Mucosa of descending colon (tissue), 3 donors: ENCODE measurements at regions not wholly inside any gene's neighbourhood (a gene's known extent, or its start where the extent isn't known, plus 50 kb on each side); places are given as distances from the start of the nearest gene placed in this dataset.

Experiments
- ATAC-seq: fragments of 200-7000 bp; cut with Tn5 transposase; one replicate; pipeline ENCODE4 v1.9.1; 2020; ENCODE audit warnings: mild to moderate bottlenecking, moderate library complexity
- DNase-seq, 3 donors: peaks; one replicate each; pipeline ENCODE4 v3.0.0-alpha.2; 2020
- H3K36me3 ChIP-seq: fragments of 200-600 bp; one replicate; pipeline ENCODE4 v1.8.0; 2021; ENCODE audit warnings: low read depth, mild to moderate bottlenecking
- H3K4me1 ChIP-seq: fragments of 200-600 bp; one replicate; pipeline ENCODE4 v1.8.0; 2021; ENCODE audit warnings: low read depth, mild to moderate bottlenecking
- H3K4me3 ChIP-seq: fragments of 200-600 bp; one replicate; pipeline ENCODE4 v1.8.0; 2021; ENCODE audit warnings: mild to moderate bottlenecking
- H3K9me3 ChIP-seq: fragments of 200-600 bp; one replicate; pipeline ENCODE4 v1.8.0; 2021; ENCODE audit warnings: mild to moderate bottlenecking
- intact Hi-C, 2 donors: fragments of 100-400 bp; cut with DNase I in 1 of 2; cut with micrococcal nuclease in 1 of 2; formaldehyde crosslinking; loops; one replicate each; pipeline versions ENCODE4 v1.11.0 to v1.11.1; 2022; cut with DNase I, micrococcal nuclease
- TF ChIP-seq, protein P1 (sequence below): fragments of 200-600 bp; IDR thresholded peaks from one replicate; pipeline ENCODE4 v1.8.0; 2022; ENCODE audit warnings: antibody characterized with exemption, mild to moderate bottlenecking
- donor health status: DM: no; HTN: no; CAD: no; lungs with moderate emphysema.
- donor health status: DM: no; HTN: no; CAD: no.
- donor health status: DM: no; HTN: yes; CAD: no.

GRCh38 chr2:66766582-66766981 lies 331.7 kb downstream of the MEIS1 start:
- Histone ChIP-seq H3K4me1 (no peaks in the 10 kb centered on the region), H3K4me3 (no peak overlapping the region), H3K36me3 (no peaks in the 10 kb centered on the region), H3K9me3 (no peaks in the 10 kb centered on the region)
- TF ChIP-seq, protein P1, sequence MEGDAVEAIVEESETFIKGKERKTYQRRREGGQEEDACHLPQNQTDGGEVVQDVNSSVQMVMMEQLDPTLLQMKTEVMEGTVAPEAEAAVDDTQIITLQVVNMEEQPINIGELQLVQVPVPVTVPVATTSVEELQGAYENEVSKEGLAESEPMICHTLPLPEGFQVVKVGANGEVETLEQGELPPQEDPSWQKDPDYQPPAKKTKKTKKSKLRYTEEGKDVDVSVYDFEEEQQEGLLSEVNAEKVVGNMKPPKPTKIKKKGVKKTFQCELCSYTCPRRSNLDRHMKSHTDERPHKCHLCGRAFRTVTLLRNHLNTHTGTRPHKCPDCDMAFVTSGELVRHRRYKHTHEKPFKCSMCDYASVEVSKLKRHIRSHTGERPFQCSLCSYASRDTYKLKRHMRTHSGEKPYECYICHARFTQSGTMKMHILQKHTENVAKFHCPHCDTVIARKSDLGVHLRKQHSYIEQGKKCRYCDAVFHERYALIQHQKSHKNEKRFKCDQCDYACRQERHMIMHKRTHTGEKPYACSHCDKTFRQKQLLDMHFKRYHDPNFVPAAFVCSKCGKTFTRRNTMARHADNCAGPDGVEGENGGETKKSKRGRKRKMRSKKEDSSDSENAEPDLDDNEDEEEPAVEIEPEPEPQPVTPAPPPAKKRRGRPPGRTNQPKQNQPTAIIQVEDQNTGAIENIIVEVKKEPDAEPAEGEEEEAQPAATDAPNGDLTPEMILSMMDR, result no peak
- DNase-seq (no peak), ATAC-seq (no peak)
- intact Hi-C loops, result no loop called here

GRCh38 chr2:66771359-66771976 lies 336.5 kb downstream of the MEIS1 start:
- ATAC-seq (no peak), DNase-seq (no peak)
- Histone ChIP-seq H3K4me3 (no peak overlapping the region), H3K9me3 (no peaks in the 10 kb centered on the region), H3K36me3 (no peaks in the 10 kb centered on the region), H3K4me1 (no peaks in the 10 kb centered on the region)
- intact Hi-C loops, result no loop called here
- TF ChIP-seq, protein P1, result no peak

DNA sequence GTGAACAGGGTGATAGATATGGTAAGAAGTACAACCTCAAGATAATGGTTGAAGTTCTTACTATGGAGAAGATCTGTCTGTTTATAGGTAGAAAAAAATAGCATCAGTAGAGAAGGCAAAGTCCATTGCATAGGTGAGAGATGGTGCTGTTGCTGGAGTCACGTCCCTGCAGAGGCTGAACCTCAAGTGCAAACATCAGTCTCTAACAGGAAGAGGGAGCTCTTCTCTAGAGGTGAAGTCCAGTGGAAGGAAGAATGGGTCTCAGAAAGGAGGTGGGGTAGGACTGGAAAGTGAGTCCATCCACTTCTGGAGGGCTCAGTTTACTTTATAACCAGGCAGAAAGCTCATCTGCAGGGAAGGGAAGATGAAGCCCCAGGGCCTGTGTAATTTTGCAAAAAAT lies 337.7 kb downstream of the MEIS1 start:
- TF ChIP-seq, protein P1, result no peak
- Histone ChIP-seq H3K9me3 (no peaks in the 10 kb centered on the region), H3K4me3 (no peak overlapping the region), H3K36me3 (no peaks in the 10 kb centered on the region), H3K4me1 (no peaks in the 10 kb centered on the region)
- intact Hi-C loops, result no loop called here
- ATAC-seq (no peak), DNase-seq (no peak)

GRCh38 chr2:66775730-66776422 lies 341.0 kb downstream of the MEIS1 start:
- H3K36me3 ChIP-seq, result no peaks in the 10 kb centered on the region
- DNase-seq (no peak), ATAC-seq (no peak)
- H3K4me3 ChIP-seq, result no peak overlapping the region
- intact Hi-C loops, result no loop called here
- no peaks in the 10 kb centered on the region for H3K4me1 ChIP-seq
- no peaks in the 10 kb centered on the region for H3K9me3 ChIP-seq
- TF ChIP-seq, protein P1, result no peak

GRCh38 chr2:66781804-66782203 lies 346.9 kb downstream of the MEIS1 start:
- no peaks in the 10 kb centered on the region for H3K36me3 ChIP-seq
- no peak overlapping the region for H3K4me3 ChIP-seq
- intact Hi-C loops, result no loop called here
- ATAC-seq (no peak), DNase-seq (no peak)
- no peaks in the 10 kb centered on the region for H3K4me1 ChIP-seq
- TF ChIP-seq, protein P1, result no peak
- no peaks in the 10 kb centered on the region for H3K9me3 ChIP-seq
